ENCODE measurements at regions not wholly inside any gene's neighbourhood (a gene's known extent, or its start where the extent isn't known, plus 50 kb on each side); places are given as distances from the start of the nearest gene placed in this dataset.
"Not testable (repeated sequence)": the region's sequence is repeated elsewhere in the genome, so short reads cannot be mapped to it uniquely, and the experiment has no call there.

DNA sequence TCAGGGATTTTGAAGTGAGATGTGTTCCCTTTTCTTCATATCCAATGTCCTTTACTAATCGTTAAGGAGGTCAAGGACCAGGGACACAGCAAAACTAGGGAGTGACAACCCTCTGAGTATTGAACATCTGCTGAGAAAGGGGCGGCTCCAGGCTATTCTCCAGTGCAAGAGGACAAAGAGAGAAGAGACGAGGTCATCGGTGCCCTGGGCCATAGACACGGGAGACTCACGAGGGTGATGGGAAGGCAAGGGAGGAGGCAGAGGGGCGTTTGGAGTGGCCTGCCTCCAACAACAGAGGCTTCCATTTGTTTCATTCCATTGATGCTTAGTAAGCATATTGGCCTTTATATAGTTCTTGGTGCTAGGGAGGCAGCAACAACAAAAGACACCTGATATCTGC, 268.4 kb downstream of the CXCL12 start:
- Histone ChIP-seq H3K9me3 (peaks cover 5% of the 10 kb centered on the region; the same call in 1 of the 2 replicates), H3K36me3 (ENCODE audit: control insufficient read depth, insufficient read depth, low read length) (no peaks in the 10 kb centered on the region), H3K4me3 (ENCODE audit: low read depth, low read length) (no peak overlapping the region), H3K27me3 (replicated peaks; ENCODE audit: control insufficient read depth, insufficient read depth, low read length) (no peaks in the 10 kb centered on the region), H3K4me1 (no peaks in the 10 kb centered on the region)
- BruUV-seq (replicated peaks): no TSS peak
- intact Hi-C loops (cut with micrococcal nuclease; ENCODE audit: unreplicated experiment): no loop called here
- Mint-ChIP-seq H3K4me3 (ENCODE audit: unreplicated experiment) (no peak overlapping the region), H3K36me3 (ENCODE audit: insufficient read depth, unreplicated experiment) (no peaks in the 10 kb centered on the region), H3K4me1 (ENCODE audit: low read depth, unreplicated experiment) (no peaks in the 10 kb centered on the region), H3K9me3 (ENCODE audit: unreplicated experiment) (peaks cover 20% of the 10 kb centered on the region), H3K27ac (ENCODE audit: unreplicated experiment) (no peak overlapping the region), H3K27me3 (ENCODE audit: insufficient read depth, unreplicated experiment) (no peaks in the 10 kb centered on the region)
- POLR2A ChIA-PET: no interaction called here
- no peak for DNase-seq
- CTCF ChIA-PET: no interaction called here
- TF ChIP-seq, protein P1, sequence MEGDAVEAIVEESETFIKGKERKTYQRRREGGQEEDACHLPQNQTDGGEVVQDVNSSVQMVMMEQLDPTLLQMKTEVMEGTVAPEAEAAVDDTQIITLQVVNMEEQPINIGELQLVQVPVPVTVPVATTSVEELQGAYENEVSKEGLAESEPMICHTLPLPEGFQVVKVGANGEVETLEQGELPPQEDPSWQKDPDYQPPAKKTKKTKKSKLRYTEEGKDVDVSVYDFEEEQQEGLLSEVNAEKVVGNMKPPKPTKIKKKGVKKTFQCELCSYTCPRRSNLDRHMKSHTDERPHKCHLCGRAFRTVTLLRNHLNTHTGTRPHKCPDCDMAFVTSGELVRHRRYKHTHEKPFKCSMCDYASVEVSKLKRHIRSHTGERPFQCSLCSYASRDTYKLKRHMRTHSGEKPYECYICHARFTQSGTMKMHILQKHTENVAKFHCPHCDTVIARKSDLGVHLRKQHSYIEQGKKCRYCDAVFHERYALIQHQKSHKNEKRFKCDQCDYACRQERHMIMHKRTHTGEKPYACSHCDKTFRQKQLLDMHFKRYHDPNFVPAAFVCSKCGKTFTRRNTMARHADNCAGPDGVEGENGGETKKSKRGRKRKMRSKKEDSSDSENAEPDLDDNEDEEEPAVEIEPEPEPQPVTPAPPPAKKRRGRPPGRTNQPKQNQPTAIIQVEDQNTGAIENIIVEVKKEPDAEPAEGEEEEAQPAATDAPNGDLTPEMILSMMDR (IDR thresholded peaks at IDR 0.05; ENCODE audit: insufficient read depth in 1 of 2, low read depth in 1 of 2, low read length in 1 of 2, severe bottlenecking in 1 of 2, unreplicated experiment in 1 of 2): no peak

DNA sequence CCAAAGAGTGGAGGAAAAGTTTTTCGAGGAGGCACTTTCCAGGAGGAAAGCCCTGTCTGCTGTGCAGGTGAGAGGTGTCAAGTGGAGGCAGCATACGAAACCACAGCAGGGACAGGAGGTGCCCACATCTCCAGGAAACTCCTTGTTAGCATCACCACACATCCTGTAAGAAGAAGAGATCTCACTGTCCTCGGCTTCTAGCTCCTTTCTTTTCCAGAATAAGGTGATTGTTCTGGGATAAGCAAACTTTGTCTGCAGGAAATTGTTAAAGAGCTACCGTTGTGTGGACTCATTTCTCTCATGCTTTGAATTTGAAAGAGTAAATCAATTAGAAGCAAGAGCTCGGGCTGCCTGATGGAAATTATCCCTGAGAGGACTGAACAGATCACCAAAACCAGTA, 269.4 kb downstream of the CXCL12 start:
- Histone ChIP-seq H3K27me3 (replicated peaks; ENCODE audit: control insufficient read depth, insufficient read depth, low read length) (no peaks in the 10 kb centered on the region), H3K36me3 (ENCODE audit: control insufficient read depth, insufficient read depth, low read length) (no peaks in the 10 kb centered on the region), H3K4me1 (no peaks in the 10 kb centered on the region), H3K9me3 (peaks cover 5% of the 10 kb centered on the region; the same call in 1 of the 2 replicates), H3K4me3 (ENCODE audit: low read depth, low read length) (no peak overlapping the region)
- intact Hi-C loops (cut with micrococcal nuclease; ENCODE audit: unreplicated experiment): no loop called here
- CTCF ChIA-PET: no interaction called here
- no peak overlapping the region for H3K4me3 Mint-ChIP-seq (ENCODE audit: unreplicated experiment)
- H3K27me3 Mint-ChIP-seq (ENCODE audit: insufficient read depth, unreplicated experiment): no peaks in the 10 kb centered on the region
- TF ChIP-seq, protein P1 (IDR thresholded peaks at IDR 0.05; ENCODE audit: insufficient read depth in 1 of 2, low read depth in 1 of 2, low read length in 1 of 2, severe bottlenecking in 1 of 2, unreplicated experiment in 1 of 2): no peak
- no TSS peak for BruUV-seq (replicated peaks)
- no peak for DNase-seq
- H3K36me3 Mint-ChIP-seq (ENCODE audit: insufficient read depth, unreplicated experiment): no peaks in the 10 kb centered on the region
- no peaks in the 10 kb centered on the region for H3K4me1 Mint-ChIP-seq (ENCODE audit: low read depth, unreplicated experiment)
- POLR2A ChIA-PET: no interaction called here
- H3K27ac Mint-ChIP-seq (ENCODE audit: unreplicated experiment): no peak overlapping the region
- H3K9me3 Mint-ChIP-seq (ENCODE audit: unreplicated experiment): peaks cover 29% of the 10 kb centered on the region

DNA sequence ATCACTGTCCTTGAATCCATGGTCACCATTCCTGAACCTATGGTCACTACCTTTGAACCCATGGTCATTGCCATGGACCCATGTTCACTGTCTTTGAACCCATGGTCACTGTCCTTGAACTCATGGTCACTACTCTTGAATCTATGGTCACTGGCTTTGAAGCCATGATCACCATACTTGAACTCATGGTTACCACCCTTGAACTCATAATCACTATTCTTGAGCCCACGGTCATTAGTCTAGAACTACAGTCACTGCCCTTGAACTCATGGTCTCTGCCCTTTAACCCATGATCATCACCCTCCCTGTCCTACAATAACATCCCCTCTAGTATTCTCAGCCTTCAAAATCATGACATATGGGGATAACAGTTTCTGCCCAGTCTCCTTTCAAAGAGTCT, 270.5 kb downstream of the CXCL12 start:
- Mint-ChIP-seq H3K27me3 (ENCODE audit: insufficient read depth, unreplicated experiment) (no peaks in the 10 kb centered on the region), H3K4me3 (ENCODE audit: unreplicated experiment) (no peak overlapping the region), H3K9me3 (ENCODE audit: unreplicated experiment) (peaks cover 36% of the 10 kb centered on the region), H3K27ac (ENCODE audit: unreplicated experiment) (no peak overlapping the region), H3K36me3 (ENCODE audit: insufficient read depth, unreplicated experiment) (no peaks in the 10 kb centered on the region), H3K4me1 (ENCODE audit: low read depth, unreplicated experiment) (no peaks in the 10 kb centered on the region)
- no peak for DNase-seq
- H3K9me3 ChIP-seq: peaks cover 5% of the 10 kb centered on the region; the same call in 1 of the 2 replicates
- no peaks in the 10 kb centered on the region for H3K27me3 ChIP-seq (replicated peaks; ENCODE audit: control insufficient read depth, insufficient read depth, low read length)
- H3K4me1 ChIP-seq: no peaks in the 10 kb centered on the region
- no peak overlapping the region for H3K4me3 ChIP-seq (ENCODE audit: low read depth, low read length)
- intact Hi-C loops (cut with micrococcal nuclease; ENCODE audit: unreplicated experiment): no loop called here
- TF ChIP-seq, protein P1 (IDR thresholded peaks at IDR 0.05; ENCODE audit: insufficient read depth in 1 of 2, low read depth in 1 of 2, low read length in 1 of 2, severe bottlenecking in 1 of 2, unreplicated experiment in 1 of 2): no peak
- ChIA-PET POLR2A (no interaction called here), CTCF (no interaction called here)
- BruUV-seq (replicated peaks): no TSS peak
- no peaks in the 10 kb centered on the region for H3K36me3 ChIP-seq (ENCODE audit: control insufficient read depth, insufficient read depth, low read length)

DNA sequence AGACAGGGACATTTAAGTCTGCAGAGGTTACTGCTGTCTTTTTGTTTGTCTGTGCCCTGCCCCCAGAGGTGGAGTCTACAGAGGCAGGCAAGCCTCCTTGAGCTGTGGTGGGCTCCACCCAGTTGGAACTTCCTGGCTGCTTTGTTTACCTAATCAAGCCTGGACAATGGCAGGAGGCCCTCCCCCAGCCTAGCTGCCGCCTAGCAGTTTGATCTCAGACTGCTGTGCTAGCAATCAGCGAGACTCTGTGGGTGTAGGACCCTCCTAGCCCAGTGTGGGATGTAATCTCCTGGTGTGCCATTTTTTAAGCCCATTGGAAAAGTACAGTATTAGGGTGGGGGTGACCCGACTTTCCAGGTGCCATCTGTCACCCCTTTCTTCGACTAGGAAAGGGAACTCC, 272.6 kb downstream of the CXCL12 start:
- H3K27ac Mint-ChIP-seq (ENCODE audit: unreplicated experiment); H3K4me1 ChIP-seq; intact Hi-C loops (cut with micrococcal nuclease; ENCODE audit: unreplicated experiment); POLR2A ChIA-PET; H3K36me3 Mint-ChIP-seq (ENCODE audit: insufficient read depth, unreplicated experiment); CTCF ChIA-PET; H3K27me3 Mint-ChIP-seq (ENCODE audit: insufficient read depth, unreplicated experiment); H3K27me3 ChIP-seq (replicated peaks; ENCODE audit: control insufficient read depth, insufficient read depth, low read length); H3K36me3 ChIP-seq (ENCODE audit: control insufficient read depth, insufficient read depth, low read length); BruUV-seq (replicated peaks); H3K9me3 ChIP-seq; H3K4me1 Mint-ChIP-seq (ENCODE audit: low read depth, unreplicated experiment); H3K4me3 ChIP-seq (ENCODE audit: low read depth, low read length): not testable (repeated sequence)
- Mint-ChIP-seq H3K4me3 (ENCODE audit: unreplicated experiment) (peak overlapping the region; percentile 20), H3K9me3 (ENCODE audit: unreplicated experiment) (peaks cover 41% of the 10 kb centered on the region)
- peak in 1 of 2 experiments; percentile 7 for DNase-seq
